NCI-H1048 (cell line): ENCODE measurements at regions not wholly inside any gene's neighbourhood (a gene's known extent, or its start where the extent isn't known, plus 50 kb on each side); places are given as distances from the start of the nearest gene placed in this dataset.
"Not testable (repeated sequence)": the region's sequence is repeated elsewhere in the genome, so short reads cannot be mapped to it uniquely, and the experiment has no call there.

Experiments
- DNase-seq: peaks from one replicate; lab custom pipeline; 2025; lab: John Stamatoyannopoulos, UW

GRCh38 chr5:57676222-57677098 is 193.8 kb upstream of the ACTBL2 start:
- DNase-seq, result no peak

- DNase-seq, result no peak
Observed at GRCh38 chr5:57675236-57675635, 192.6 kb upstream of the ACTBL2 start.

- no peak for DNase-seq
Observed at GRCh38 chr5:57671371-57671770, 188.8 kb upstream of the ACTBL2 start.

GRCh38 chr5:57666582-57666981 is 184.0 kb upstream of the ACTBL2 start:
- no peak for DNase-seq

- no peak for DNase-seq
Observed at GRCh38 chr5:57665146-57665936, 182.7 kb upstream of the ACTBL2 start.

- DNase-seq, result no peak
Observed at GRCh38 chr5:57664700-57665099, 182.1 kb upstream of the ACTBL2 start.

GRCh38 chr5:57663466-57663865 is 180.9 kb upstream of the ACTBL2 start:
- no peak for DNase-seq

GRCh38 chr5:57662991-57663390 is 180.4 kb upstream of the ACTBL2 start:
- DNase-seq, result no peak

GRCh38 chr5:57659886-57660285 is 177.3 kb upstream of the ACTBL2 start:
- DNase-seq, result no peak

- DNase-seq, result no peak
Observed at GRCh38 chr5:57658018-57658417, 175.4 kb upstream of the ACTBL2 start.

- no peak for DNase-seq
Observed at GRCh38 chr5:57655228-57655627, 172.6 kb upstream of the ACTBL2 start.

GRCh38 chr5:57653636-57654290 is 171.2 kb upstream of the ACTBL2 start:
- DNase-seq, result no peak

- DNase-seq, result no peak
Observed at GRCh38 chr5:57651127-57651526, 168.5 kb upstream of the ACTBL2 start.

- no peak for DNase-seq
Observed at GRCh38 chr5:57650360-57651069, 167.9 kb upstream of the ACTBL2 start.

- DNase-seq, result no peak
Observed at GRCh38 chr5:57642698-57643097, 160.1 kb upstream of the ACTBL2 start.

GRCh38 chr5:57642066-57642465 is 159.5 kb upstream of the ACTBL2 start:
- DNase-seq, result no peak

GRCh38 chr5:57635146-57635777 is 152.7 kb upstream of the ACTBL2 start:
- no peak for DNase-seq

- no peak for DNase-seq
Observed at GRCh38 chr5:57632937-57633336, 150.3 kb upstream of the ACTBL2 start.

- not testable (repeated sequence) for DNase-seq
Observed at GRCh38 chr5:57631139-57631538, 148.5 kb upstream of the ACTBL2 start.

GRCh38 chr5:57627661-57628060 is 145.1 kb upstream of the ACTBL2 start:
- DNase-seq, result no peak

- DNase-seq, result no peak
Observed at GRCh38 chr5:57626703-57627102, 144.1 kb upstream of the ACTBL2 start.

- DNase-seq, result no peak
Observed at GRCh38 chr5:57621624-57622023, 139.0 kb upstream of the ACTBL2 start.
